Bronchial epithelial cell (primary cell): ENCODE measurements at regions not wholly inside any gene's neighbourhood (a gene's known extent, or its start where the extent isn't known, plus 50 kb on each side); places are given as distances from the start of the nearest gene placed in this dataset.

Source experiments
- DNase-seq: peaks from one replicate; pipeline ENCODE4 v3.0.0-alpha.2; 2010; ENCODE audit warnings: low read depth
- FAIRE-seq: peaks from 2 replicates; lab custom pipeline; 2011; peaks lifted over from hg19 to GRCh38; lab: Jason Lieb, UNC
- H3K27me3 ChIP-seq: 2 replicates; pipeline ENCODE4 v1.5.1; 2011; ENCODE audit warnings: low read length; ENCODE audit not compliant: control insufficient read depth, insufficient read depth
- H3K36me3 ChIP-seq: 2 replicates; pipeline ENCODE4 v1.5.1; 2011; ENCODE audit warnings: low read length; ENCODE audit not compliant: control insufficient read depth, insufficient read depth
- H3K4me3 ChIP-seq: 2 replicates; pipeline ENCODE4 v1.5.1; 2011; ENCODE audit warnings: mild to moderate bottlenecking, low read depth, low read length, control low read depth
- CTCF ChIP-seq: IDR thresholded peaks from 2 replicates; pipeline ENCODE4 v1.5.1; 2011; ENCODE audit warnings: mild to moderate bottlenecking, moderate library complexity, low read length, control low read depth, inconsistent platforms; ENCODE audit not compliant: insufficient read depth, severe bottlenecking

GRCh38 chr18:28602391-28602790, 425.5 kb upstream of the CDH2 start:
- no peak overlapping the region for H3K4me3 ChIP-seq
- no peak for TF ChIP-seq CTCF
- no peaks in the 10 kb centered on the region for H3K36me3 ChIP-seq
- FAIRE-seq (no peak), DNase-seq (no peak)
- no peaks in the 10 kb centered on the region for H3K27me3 ChIP-seq

DNA sequence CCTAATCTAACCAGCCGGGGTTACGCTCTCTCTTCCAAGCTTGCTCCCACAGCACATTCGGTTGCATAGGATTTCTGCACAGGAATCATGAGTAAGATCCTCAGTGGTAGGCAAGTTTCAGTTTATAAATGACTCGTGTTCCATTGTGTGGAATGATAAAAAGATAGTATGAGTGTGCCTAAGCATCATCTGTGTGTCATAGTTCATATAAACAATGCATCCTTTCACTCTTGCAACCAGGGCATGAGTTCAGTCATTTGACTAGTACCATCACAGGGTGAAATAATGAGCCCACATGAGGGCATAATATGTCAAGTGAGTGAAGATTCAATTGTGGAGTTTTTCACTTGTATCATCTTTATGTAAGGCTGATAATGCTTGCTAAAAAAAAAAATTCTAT, 417.1 kb upstream of the CDH2 start:
- DNase-seq (peak; percentile 71), FAIRE-seq (peak; percentile 23)
- no peaks in the 10 kb centered on the region for H3K36me3 ChIP-seq
- no peak for TF ChIP-seq CTCF
- H3K4me3 ChIP-seq, result no peak overlapping the region
- H3K27me3 ChIP-seq, result no peaks in the 10 kb centered on the region

DNA sequence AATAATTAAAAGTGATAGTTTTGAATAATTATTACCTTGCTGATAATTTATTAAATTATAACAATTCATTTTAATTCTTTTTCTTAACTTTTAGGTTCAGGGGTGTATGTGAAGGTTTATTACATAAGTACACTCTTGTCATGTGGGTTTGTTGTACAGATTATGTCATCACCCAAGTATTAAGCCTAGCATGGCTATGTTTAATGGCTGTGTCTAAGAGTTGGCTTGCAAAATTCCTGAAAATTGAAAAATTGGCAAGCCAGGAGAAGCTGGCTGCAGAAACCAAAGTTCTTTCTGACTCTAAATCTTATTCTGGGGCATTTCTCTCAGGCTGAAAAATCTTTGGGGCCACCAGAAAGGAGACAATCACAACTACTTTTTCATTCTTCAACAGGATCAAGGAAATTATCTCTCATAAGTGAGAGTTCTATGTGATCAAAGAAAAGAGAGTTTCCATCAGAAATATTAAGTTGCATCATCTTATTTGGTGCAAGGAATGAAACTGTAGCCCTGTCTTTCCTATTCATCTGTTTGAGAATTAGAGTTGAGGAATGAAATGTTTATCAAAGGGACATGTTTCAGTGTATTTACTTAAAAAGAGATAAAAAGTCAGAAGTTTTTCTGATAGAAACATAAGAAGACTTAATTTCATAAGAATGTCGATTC, 412.1 kb upstream of the CDH2 start:
- no peak overlapping the region for H3K4me3 ChIP-seq
- DNase-seq, result no peak
- no peak for TF ChIP-seq CTCF
- no peaks in the 10 kb centered on the region for H3K27me3 ChIP-seq
- no peaks in the 10 kb centered on the region for H3K36me3 ChIP-seq
- FAIRE-seq, result no peak

DNA sequence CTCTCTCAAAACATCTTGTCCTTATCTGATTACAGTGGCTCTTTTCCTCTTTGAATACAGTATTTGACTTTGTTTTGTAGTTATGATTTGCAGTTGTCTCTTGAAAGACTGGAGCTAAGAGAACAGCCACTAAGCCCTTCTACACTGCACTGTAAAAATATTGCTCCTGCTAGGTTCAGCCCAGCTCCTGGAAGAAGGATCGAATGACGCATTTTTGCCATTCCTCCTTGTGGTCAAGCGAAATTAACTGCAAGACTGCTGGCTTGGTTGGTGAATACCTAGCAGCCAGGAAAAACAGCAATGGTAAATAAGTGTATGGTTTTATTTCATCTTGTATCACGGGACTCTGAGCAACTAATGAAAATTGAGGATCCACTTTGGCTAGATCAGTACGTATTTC, 407.8 kb upstream of the CDH2 start:
- FAIRE-seq (no peak), DNase-seq (peak; percentile 33)
- H3K4me3 ChIP-seq, result no peak overlapping the region
- TF ChIP-seq CTCF, result no peak
- no peaks in the 10 kb centered on the region for H3K27me3 ChIP-seq
- H3K36me3 ChIP-seq, result no peaks in the 10 kb centered on the region

- H3K27me3 ChIP-seq, result no peaks in the 10 kb centered on the region
- DNase-seq (no peak), FAIRE-seq (no peak)
- no peak overlapping the region for H3K4me3 ChIP-seq
- TF ChIP-seq CTCF, result no peak
- no peaks in the 10 kb centered on the region for H3K36me3 ChIP-seq
These were observed 405.8 kb upstream of the CDH2 start for GRCh38 chr18:28582724-28583123.

GRCh38 chr18:28581521-28582071, 404.7 kb upstream of the CDH2 start:
- Histone ChIP-seq H3K36me3 (no peaks in the 10 kb centered on the region), H3K27me3 (no peaks in the 10 kb centered on the region), H3K4me3 (no peak overlapping the region)
- DNase-seq (no peak), FAIRE-seq (no peak)
- no peak for TF ChIP-seq CTCF
